NCI-H187 (cell line): ENCODE measurements at regions not wholly inside any gene's neighbourhood (a gene's known extent, or its start where the extent isn't known, plus 50 kb on each side); places are given as distances from the start of the nearest gene placed in this dataset.
A peak's percentile ranks its signal among the peaks of the same experiment; 100 is the strongest.

Experiments used
- DNase-seq, 2 experiments: peaks; one replicate each; lab custom pipeline; 2025; lab: John Stamatoyannopoulos, UW

DNA sequence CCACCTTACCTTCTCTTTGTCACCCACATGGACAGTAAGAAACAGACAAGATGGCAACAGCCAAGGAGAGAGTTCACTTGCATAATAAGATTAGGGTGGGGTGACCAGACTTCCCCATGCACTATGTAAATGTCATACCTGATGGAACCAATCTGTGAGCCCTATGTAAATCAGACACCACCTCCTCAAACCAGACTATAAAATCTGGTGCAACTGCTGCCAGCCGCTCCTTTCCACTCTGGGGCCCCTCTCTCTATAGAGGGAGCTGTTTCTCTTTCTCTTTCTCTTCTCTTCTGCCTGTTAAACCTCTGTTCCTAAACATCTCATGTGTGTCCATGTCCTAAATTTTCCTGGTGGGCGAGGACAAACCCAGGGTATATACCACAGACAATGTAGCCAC, 405.5 kb upstream of the CNTN4 start:
- DNase-seq, result no peak

DNA sequence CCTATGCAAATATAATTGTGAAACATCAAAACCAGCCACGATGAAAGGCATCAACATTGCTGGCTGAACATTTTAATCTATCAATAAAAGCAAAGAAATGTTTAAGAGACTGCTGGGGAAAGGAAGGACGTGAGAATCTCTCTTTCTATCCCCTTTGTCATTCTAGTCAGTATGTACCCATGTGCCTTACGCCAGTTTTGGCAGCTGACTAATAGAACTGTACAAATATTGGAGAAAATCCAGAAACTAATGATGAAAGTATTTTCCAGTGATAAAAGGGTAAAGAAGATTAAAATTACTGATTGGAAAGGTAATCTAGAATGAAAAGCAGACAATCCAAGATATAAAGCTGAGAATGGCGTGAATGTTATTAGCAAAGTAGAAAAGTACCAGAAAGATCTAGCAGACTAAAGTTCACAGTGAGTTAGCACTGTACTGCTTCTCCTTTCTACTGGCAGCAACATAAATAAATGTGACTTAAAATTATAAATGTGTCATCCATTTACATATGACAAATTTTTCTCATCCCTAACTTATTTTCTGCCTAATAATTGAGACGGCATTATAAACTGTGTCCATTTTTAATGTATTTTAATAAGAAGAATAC, 401.9 kb upstream of the CNTN4 start:
- DNase-seq, result no peak

DNA sequence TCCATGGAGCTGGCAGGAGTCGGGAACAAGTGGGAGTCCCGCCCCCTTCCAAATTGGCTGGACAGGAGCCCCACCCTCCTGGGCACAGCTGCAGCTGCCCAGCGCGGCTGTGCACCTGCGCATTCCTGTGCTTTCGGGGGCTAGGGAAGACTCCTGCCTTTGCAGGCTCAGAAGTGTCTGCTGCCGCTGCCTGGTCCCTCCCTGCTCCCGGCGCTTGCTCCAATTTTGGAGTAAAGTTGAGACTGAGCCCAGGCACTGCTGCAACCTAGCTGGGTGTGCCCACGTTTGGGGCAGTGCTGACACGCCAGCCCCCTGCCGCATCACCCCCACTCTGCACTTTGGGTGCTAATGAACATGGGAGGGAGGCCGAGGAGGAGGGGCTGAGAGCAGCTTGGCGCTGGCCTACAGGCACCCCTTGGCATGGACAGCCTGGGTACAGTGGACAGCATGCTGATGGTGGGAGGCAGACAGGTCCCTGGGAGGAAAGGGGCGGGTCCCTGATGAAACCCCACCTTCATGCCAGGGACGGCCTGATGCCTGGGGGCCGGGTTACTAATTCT, 399.2 kb upstream of the CNTN4 start:
- DNase-seq, result no peak

DNA sequence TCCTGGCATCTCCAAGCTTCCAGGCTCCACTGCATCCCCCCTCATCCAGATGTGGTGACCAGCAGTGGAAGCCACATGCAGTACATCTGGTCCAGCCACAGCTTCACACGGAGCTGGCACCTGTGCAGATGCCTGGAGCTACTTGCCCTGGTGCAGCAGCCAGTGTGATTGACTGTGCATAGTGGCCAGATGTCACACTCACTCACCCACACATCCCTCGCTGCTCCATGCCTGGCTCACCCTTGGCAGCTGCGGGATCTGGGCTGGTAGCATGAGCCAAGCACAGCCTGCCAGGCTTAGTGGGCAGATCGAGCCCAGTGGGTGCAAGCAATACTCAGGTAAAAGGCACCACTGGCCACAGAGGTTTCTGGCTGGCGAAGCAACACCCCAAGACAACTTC, 398.0 kb upstream of the CNTN4 start:
- no peak for DNase-seq

DNA sequence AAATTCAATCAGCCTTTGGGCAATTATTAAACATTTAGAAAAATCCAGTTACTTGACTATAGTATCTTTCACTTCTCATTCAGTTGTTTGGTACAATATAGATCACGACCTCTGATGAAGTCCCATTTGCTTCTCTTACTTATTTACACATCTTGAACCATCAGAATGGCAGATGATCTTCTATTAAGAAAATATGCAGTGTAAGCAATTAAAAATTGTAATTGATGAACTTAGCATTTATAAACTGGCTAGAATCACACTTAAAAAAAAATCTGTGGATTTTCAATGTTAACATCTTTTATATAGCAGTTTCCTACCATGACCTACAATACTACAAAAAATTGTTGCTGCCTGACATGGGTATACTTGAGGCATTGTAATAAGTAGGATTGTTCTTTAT, 395.5 kb upstream of the CNTN4 start:
- no peak for DNase-seq

DNA sequence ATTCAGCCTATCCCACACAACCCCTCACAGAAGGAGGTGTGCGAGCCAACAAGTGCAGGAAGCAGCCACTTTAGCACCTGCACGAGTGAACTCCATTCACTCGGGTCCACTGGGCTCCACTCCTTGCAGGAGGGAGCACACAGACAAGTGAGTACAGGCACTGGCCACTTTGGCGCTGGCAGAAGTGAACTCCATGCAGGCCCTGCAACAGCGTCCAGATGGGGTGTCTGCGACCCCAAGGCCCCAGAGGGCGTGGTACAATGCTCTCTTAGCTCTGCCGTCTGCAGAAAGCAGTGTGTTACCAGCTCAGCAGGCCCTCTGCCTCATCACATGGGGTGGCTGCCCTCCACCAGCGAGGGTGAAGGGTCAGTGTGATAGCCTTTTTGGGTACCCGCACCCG, 388.0 kb upstream of the CNTN4 start:
- no peak for DNase-seq

DNA sequence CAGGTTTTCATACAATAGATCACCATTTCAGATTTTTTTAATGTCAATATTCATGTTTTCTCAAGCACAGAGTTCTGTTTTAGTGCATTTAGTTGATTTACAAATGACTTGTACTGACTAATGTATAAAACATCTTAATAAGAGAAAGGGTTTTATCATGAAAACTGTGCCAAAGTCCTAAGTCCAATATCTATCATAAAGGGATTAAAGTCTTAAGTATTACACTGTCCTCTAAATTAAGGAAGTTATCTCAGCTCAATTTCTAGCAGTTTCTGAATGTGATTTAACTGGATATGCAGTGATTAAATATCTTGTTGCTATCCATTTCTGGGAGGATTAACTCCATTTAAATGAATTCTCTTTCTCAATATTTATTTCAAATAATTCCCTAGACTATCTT, 381.1 kb upstream of the CNTN4 start:
- DNase-seq, result no peak

DNA sequence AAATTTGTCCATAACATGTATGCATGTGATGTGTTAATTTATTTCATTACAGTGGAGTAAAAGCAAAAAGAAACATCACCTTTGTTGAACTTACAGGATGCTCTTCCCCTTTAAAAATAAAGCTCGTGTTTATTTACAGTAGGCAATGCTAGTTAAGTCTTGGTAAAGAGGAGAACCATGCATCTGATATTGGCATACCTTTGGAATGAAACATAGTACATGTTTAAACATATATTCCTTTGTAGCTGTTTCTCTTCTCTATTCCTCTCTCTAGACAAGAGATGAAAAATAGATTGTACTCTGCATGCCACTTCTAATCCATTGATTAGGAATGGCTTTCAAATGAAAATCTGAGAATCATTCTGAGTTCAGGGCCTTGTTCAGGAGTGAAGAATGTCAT, 374.9 kb upstream of the CNTN4 start:
- DNase-seq, result no peak

DNA sequence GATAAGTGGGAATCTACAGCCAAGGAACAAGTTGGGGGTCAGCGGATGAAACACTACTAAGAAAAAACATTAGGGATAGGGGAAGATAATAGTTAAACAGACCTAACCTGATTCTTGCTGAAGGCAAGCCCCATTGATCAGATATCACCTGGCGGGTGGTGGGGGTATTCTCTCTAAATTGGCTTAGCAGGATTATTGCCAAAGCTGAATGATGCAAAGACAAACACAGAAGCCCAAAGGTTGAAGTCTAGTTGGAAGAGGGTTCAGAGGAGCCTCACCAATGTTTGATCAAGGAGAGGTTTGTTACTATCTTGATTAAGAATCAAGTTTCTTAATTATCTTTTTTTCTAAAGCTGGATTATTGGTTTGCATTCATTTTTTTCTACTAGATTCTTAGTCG, 371.9 kb upstream of the CNTN4 start:
- no peak for DNase-seq

DNA sequence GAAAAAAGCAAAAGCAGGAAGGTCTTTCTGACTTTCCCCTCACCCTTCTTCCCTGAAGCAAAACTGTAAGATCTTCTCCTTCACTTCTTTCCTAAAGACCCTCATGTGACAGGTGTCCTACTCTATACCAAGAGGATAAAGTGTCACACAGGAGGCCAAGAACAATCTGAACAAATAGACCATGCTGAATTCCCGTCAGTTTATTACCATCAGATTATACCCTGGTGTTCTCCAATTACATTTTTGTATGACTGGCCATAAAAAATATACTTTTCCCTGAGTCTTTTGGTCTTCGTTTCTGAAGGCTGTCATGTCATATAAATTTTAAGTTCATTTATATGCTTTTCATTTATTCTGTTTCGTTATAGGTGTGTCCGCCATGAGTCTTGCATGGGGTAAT, 371.4 kb upstream of the CNTN4 start:
- DNase-seq, result no peak

DNA sequence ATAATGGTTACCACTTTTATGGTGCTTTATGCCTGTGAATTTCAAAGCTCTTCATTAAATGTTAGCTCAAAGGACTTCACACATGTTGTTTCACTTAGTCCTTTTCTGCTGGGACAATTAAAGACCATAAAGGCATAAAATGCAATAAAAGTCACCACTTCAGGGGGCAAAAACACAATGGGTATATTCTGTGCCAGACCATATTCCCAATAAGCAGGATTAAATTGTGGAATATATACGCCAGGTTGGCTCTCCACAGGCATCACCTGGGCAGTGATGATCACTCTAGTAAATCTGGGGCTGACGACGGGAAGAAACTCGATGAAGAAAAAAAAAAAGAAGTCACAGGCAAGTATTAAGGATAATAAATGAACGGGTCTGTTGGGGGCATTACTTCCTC, 370.2 kb upstream of the CNTN4 start:
- no peak for DNase-seq

DNA sequence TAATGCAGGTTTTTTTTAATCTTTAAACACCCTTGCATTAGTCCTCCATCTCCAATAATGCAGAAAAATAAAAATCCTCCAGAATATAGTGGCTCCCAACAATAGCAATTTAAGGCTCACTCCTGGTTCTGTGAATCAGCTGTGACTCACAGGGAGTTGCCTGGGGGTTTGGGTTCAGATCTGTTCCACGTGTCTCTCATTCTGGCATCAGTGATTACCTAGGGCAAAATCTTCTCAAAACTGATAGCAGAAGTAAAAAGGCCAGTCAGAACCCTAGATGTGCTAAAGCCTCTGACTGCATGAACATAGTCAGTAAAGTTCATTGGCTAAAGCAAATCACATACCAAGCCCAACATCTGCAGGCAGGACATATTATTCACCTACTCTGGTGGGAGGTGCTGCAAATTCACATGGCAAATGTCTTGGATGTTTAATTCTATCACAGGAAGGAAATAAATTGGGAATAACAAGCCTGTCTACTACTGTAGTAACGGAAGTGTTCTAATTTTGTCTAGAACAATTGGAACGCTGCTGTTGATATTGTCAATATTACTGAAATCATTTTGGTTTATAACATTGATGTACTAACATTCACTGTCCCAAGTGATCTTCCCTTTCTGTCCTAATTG, 364.1 kb upstream of the CNTN4 start:
- no peak for DNase-seq

DNA sequence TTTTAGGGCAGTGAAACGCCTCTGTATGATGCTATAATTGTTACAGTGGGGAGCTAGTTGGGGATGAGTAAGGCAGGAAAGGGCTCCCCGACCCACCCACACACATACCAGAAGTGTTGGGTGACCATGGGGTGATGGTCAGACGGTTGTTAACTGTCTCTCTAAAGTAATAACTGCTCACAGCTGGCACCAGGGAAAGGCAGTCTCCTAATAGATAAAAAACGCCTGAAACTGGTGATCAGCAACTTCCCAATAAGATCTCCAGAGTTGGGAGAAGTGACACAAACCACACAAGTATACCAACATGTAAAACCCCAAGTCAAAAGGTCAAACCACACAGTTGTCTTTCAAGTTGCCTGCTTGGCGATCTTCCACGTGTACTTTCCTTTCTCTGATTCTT, 346.5 kb upstream of the CNTN4 start:
- DNase-seq, result no peak

DNA sequence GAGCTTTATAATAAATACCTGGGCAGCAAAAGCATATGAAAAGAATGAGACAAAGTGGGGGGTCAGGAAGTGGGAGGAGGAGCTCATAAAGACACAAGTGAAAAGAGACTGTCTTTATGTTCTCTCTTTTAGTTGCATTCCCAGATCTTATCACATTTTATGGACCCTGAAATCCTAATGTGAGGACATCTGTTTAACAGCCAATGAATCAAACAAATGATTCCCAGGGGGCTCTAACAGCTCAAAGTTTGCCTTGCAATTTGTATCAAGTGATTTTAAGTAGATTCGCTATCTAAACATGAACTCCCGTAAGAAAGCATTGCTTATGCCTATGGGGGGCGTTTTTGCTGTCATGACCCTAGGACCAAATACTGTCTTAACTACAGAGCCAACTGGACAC, 332.3 kb upstream of the CNTN4 start:
- no peak for DNase-seq

DNA sequence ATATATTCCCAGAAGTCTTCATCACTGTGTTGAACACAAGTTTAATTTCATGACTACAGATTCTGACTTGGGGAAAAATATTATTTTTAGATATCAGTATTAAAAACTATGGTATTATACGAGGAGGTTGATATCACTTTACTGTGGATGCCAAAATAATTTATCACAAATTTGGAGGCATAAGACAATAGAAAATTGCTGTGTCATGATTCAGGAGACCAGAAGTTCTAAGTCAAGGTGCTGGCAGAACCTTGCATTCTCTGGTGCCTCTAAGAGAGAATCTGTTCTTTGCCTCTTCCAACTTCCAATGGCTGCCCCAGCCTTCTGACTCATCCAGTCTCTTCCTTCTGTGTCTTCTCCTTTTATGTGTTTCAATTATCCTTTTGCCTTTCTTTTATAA, 325.0 kb upstream of the CNTN4 start:
- no peak for DNase-seq

DNA sequence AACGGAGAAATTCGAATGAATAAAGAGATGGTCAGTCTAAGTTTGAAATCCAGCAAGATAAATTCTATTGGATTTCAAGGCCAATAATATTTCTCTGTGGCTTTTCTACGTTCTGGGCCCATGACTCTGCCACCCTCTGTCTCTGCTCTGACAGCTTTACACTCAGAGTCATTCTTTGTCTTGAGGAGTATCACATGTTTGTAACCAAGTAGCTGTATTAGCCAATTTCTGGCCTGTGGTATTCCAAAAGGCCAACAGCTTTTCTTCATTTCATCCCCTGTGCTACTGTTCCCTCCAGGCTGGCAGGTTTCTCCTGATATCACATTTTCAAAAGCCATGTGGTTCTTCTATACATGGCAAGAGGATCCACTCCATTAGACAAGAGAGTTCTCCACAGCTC, 324.1 kb upstream of the CNTN4 start:
- DNase-seq, result no peak

DNA sequence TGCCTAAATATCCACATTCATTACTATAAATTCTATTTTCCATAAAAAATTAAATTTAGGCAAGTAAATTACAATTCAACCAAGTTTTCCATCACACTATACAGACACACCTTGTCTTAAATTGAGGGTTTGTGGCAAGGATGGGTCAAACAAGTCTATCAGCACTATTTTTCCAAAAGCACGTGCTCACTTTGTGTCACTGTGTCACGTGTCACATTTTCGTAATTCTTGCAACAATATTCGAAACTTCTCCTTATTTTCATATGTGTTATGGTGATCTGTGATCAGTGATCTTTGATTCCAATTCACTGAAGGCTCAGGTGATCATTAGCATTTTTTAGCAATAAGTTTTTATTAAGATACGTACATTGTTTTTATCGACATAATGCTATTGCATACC, 323.3 kb upstream of the CNTN4 start:
- no peak for DNase-seq

DNA sequence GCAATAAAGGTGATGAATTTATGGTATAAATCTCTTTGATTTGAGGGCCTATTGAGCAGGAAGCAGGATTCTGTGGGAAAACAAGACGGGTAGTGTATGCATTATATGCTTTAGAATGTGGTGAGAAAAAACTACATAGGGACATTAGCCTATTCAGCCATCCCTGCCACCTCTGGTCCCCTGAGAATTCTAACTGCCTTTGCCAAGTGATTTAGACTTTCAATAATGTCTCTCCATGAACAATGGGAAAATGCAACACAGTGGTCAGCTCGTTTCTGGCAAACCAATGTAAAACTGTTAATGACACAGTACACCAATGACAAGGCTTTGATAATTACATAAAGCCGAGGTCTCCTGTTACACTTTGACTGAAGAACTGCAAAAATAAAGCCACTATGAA, 314.7 kb upstream of the CNTN4 start:
- DNase-seq, result no peak

DNA sequence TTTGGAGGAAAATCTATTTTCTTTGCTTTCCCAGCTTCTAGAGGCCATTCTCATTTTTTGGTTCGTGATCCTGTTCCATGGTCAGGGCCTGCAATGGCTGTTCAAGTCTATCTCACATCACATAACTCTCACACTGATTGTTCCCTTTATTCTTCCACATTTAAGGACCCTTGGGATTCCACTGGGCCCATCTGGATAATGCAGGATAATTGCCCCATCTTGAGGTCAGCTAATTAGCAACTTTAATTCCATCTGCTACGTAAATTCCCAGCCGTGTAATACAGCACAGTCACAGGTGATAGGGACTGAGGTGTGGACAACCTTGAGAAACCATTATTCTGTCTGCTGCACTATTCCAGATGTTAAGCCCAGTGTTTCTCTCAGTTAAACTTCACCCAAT, 311.6 kb upstream of the CNTN4 start:
- no peak for DNase-seq

DNA sequence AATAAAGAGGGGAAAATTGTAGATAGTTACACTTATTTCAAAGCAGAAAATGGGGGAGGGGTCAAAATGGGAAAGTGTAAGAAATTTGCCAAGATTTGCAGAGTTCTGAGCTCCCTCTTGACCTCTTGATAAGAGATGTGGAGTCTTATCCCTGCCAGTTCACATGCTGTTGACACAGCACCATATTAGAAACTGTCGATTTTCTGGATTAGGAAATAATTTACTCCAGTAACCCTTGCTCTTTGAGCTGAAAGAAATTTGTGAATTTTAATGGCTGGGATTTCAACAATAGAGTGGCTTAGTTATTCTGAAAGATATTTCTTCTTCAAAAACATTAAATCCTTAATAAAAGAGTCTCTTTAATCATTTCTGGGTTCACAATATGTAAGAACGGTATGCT, 306.2 kb upstream of the CNTN4 start:
- DNase-seq, result no peak

DNA sequence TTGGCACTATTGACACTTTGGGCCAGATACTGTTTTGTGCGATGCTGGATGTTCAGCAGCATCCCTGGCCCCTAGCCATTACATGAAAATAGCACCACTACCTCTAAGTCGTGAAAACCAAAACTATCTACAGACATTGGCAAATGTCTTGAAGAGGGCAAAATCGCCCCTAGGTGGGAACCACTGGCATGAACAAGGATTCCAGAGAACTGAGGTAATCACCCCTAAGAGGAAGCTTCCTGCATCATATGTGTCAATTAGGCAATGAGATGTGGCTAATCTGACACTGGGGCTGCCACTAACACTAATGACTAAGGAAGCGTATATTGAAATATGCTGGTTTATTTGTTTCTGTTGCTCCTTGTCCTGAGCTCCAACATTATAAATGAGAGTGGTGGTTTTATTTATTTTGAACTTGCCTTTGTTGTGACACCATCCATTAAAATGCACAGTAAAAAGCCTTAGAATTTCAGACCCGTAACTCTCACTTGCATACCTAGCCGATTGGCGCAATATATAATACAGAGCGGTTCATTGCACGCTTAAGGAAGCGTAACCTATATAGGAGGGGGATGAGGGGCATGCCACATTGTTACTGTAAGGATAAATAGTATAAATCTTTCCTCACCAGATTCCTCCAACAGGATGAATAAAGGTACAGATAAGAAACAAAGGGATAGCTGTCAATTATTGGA, 299.8 kb upstream of the CNTN4 start:
- peak; percentile 12 to 20 for DNase-seq

DNA sequence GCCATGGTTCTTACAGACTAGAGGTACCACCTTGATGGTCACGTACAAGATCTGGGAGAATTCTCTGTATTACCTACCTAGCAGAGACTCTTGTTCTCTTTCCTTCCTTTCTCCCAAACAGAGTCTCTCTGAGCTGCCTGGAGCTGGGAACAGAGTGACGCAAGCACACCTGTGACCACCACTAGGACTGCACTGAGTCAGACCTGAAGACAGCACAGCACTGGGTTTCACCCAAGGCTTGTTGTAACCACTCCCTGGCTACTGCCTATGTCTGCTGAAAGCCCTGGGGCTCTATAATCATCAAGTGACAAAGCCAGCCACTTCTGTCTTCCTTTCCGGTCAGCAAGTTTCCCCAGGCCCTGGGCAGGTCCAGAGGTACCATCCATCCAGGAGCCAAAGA, 293.3 kb upstream of the CNTN4 start:
- no peak for DNase-seq

DNA sequence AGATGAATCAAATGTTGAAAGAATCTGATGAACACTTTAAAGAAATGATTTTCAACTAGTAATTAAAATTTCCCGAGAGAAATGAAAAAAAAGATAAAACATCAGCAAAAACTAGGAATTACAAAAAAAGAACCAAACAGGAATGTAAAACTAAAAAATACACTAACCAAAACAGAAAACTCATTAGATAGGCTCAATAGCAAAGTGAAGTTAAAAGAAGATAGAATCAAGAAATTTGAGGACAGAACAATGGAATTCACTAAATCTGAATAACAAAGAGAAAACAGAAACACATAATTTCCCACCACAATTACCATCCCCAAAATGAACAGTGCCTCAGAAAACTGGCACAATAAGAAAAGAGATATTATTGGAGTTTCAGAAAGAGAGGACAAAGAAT, 290.1 kb upstream of the CNTN4 start:
- DNase-seq, result no peak

DNA sequence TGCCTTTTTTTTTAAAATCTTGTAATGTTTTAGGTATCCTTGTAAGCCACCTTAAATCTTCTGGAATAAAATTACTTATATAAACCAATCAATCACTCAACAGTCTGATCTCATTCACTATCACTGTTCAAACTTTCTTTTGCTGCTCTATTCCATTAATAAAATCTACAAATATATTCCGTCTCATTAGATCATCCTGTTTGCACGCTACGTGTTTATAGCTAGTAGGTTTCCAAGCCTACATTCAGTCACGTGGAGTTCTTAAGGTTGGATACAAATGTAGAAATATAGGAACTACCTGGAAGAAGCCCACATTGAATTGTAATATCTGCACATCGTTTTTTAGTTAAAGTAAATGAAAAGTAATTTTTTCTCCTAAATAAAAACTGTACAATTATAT, 274.8 kb upstream of the CNTN4 start:
- DNase-seq, result no peak
